HEK293T (cell line): ENCODE measurements at regions not wholly inside any gene's neighbourhood (a gene's known extent, or its start where the extent isn't known, plus 50 kb on each side); places are given as distances from the start of the nearest gene placed in this dataset.

Source experiments
- CTCF ChIA-PET: fragments of 350-600 bp; formaldehyde crosslinking; extraction: SDS; loops from one replicate; lab custom pipeline; 2021; ENCODE audit warnings: antibody characterized with exemption, inconsistent platforms; lab: Yijun Ruan, JAX
- POLR2A ChIA-PET: fragments of 350-600 bp; formaldehyde crosslinking; extraction: SDS; loops from one replicate; lab custom pipeline; 2020; ENCODE audit warnings: antibody characterized with exemption, inconsistent platforms; lab: Yijun Ruan, JAX
- DNase-seq: peaks from one replicate; pipeline ENCODE4 v3.0.0; 2012; ENCODE audit warnings: mixed read lengths; ENCODE audit errors: extremely low spot score
- ARNT ChIP-seq: fragments of 450-650 bp; IDR thresholded peaks from 2 replicates; pipeline ENCODE4 v1.6.1; 2017; ENCODE audit warnings: mild to moderate bottlenecking
- BHLHE40 ChIP-seq: fragments of 450-650 bp; IDR thresholded peaks from 2 replicates; pipeline ENCODE4 v1.6.1; 2016; ENCODE audit warnings: mild to moderate bottlenecking, moderate library complexity, borderline replicate concordance
- CTBP1 ChIP-seq: fragments of 450-650 bp; IDR thresholded peaks from 2 replicates; pipeline ENCODE4 v1.6.1; 2016; ENCODE audit warnings: borderline replicate concordance
- ELF4 ChIP-seq: fragments of 450-650 bp; IDR thresholded peaks from 2 replicates; pipeline ENCODE4 v1.6.1; 2017; ENCODE audit warnings: antibody characterized with exemption
- FOXA1 ChIP-seq: fragments of 450-650 bp; IDR thresholded peaks from 2 replicates; pipeline ENCODE4 v1.6.1; 2016; ENCODE audit warnings: mild to moderate bottlenecking
- FOXK2 ChIP-seq: fragments of 450-650 bp; IDR thresholded peaks from 2 replicates; pipeline ENCODE4 v1.6.1; 2016; ENCODE audit warnings: mild to moderate bottlenecking
- FOXM1 ChIP-seq: fragments of 450-650 bp; IDR thresholded peaks from 2 replicates; pipeline ENCODE4 v1.6.1; 2017; ENCODE audit warnings: mild to moderate bottlenecking, borderline replicate concordance
- HDGF ChIP-seq: fragments of 450-650 bp; IDR thresholded peaks from 2 replicates; pipeline ENCODE4 v1.6.1; 2017; ENCODE audit warnings: antibody characterized with exemption, borderline replicate concordance
- L3MBTL2 ChIP-seq: fragments of 450-650 bp; conservative IDR thresholded peaks from 2 replicates; pipeline ENCODE4 v1.6.1; 2016; ENCODE audit warnings: mild to moderate bottlenecking
- LEF1 ChIP-seq: fragments of 450-650 bp; IDR thresholded peaks from 2 replicates; pipeline ENCODE4 v1.6.1; 2017; ENCODE audit warnings: mild to moderate bottlenecking, borderline replicate concordance
- NFRKB ChIP-seq: fragments of 450-650 bp; IDR thresholded peaks from 2 replicates; pipeline ENCODE4 v1.6.1; 2016; ENCODE audit warnings: mild to moderate bottlenecking, moderate library complexity
- SP1 ChIP-seq: fragments of 450-650 bp; IDR thresholded peaks from 2 replicates; pipeline ENCODE4 v1.6.1; 2017
- SUZ12 ChIP-seq: fragments of 450-650 bp; IDR thresholded peaks from 2 replicates; pipeline ENCODE4 v1.6.1; 2016; ENCODE audit warnings: mild to moderate bottlenecking
- TARDBP ChIP-seq: fragments of 450-650 bp; IDR thresholded peaks from 2 replicates; pipeline ENCODE4 v1.6.1; 2016
- ZNF384 ChIP-seq: fragments of 450-650 bp; IDR thresholded peaks from 2 replicates; pipeline ENCODE4 v1.6.1; 2016
- TF ChIP-seq, protein P1 (sequence below): fragments of 450-650 bp; IDR thresholded peaks from 2 replicates; pipeline ENCODE4 v1.6.1; 2016

DNA sequence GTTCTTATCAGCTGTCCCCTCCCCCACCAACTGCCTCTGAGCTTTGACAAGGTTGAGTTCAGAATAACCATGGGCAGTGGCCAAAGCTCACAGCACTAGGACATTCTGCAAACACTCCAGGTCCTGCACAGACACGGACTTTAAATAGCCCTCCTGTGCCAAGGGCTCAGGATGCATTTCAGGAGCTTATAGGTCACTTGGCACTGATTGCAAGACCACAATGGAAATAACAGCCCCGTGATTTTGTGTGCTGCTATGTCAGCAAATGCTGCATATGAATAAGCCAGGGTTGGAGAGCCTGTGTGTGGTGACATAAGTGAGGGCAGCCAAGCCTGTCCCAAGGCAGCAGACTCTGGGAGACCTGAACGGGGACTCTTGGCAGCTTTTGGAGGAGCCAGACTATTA, 150.7 kb downstream of the DMRT2 start:
- ChIA-PET POLR2A (no interaction called here), CTCF (no interaction called here)
- DNase-seq: no peak
- TF ChIP-seq ARNT (no peak), FOXA1 (no peak), FOXK2 (no peak), ELF4 (no peak), SUZ12 (no peak), FOXM1 (no peak), BHLHE40 (no peak), SP1 (no peak), NFRKB (no peak), LEF1 (no peak), L3MBTL2 (no peak), ZNF384 (no peak)
- TF ChIP-seq, protein P1, sequence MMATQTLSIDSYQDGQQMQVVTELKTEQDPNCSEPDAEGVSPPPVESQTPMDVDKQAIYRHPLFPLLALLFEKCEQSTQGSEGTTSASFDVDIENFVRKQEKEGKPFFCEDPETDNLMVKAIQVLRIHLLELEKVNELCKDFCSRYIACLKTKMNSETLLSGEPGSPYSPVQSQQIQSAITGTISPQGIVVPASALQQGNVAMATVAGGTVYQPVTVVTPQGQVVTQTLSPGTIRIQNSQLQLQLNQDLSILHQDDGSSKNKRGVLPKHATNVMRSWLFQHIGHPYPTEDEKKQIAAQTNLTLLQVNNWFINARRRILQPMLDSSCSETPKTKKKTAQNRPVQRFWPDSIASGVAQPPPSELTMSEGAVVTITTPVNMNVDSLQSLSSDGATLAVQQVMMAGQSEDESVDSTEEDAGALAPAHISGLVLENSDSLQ: no peak

DNA sequence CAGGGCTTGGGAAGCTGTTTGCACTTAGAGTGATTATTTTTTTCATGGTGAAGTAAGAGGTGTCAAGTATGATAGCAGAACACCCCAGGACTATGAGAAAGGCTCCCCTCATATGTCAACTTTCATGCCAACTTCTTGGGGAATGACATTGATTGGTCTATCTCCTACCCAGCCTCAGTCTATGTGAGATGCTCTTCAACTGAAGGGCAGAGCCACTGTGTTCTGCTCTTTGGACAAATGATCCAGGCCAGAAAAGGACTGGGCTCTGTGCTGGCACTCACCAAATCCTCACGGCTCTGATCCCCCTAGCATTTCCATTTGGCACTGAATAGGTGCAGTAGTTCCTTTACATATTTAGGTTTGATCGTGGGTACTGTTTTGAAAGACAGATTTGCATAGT, 151.1 kb downstream of the DMRT2 start:
- no peak for TF ChIP-seq LEF1
- TF ChIP-seq BHLHE40: no peak
- no peak for TF ChIP-seq HDGF
- TF ChIP-seq, protein P1: no peak
- TF ChIP-seq NFRKB: no peak
- no peak for TF ChIP-seq SP1
- TF ChIP-seq FOXA1: no peak
- no peak for TF ChIP-seq ARNT
- no peak for TF ChIP-seq FOXK2
- no peak for TF ChIP-seq L3MBTL2
- TF ChIP-seq ELF4: no peak
- TF ChIP-seq TARDBP: no peak
- TF ChIP-seq FOXM1: no peak
- POLR2A ChIA-PET: no interaction called here
- CTCF ChIA-PET: no interaction called here
- DNase-seq: no peak

DNA sequence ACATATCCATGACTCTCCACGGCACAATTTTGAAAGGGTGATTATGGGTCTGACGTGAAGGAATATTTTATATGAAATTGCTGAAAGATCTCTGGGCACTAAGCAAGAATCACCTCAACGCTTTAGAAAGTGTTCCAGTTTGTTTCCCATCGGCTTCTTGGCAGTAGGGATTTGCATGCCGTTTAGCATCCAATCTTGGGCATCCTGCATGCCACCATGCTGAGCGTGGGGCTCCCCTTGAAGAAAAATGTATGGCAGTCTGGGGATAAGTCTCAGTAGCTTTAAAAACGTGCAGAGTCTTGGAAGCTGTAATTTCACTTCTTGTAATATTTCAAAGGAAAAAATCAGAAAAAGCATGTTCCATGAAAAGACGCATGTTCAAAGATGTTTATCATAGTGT, 151.7 kb downstream of the DMRT2 start:
- CTCF ChIA-PET: no interaction called here
- DNase-seq: no peak
- POLR2A ChIA-PET: no interaction called here
- TF ChIP-seq CTBP1 (no peak), TARDBP (no peak), HDGF (no peak), FOXM1 (no peak), BHLHE40 (no peak), FOXK2 (no peak), ELF4 (no peak), ZNF384 (no peak), SUZ12 (no peak), ARNT (no peak), L3MBTL2 (no peak), FOXA1 (no peak), NFRKB (no peak), SP1 (no peak), LEF1 (no peak)
- TF ChIP-seq, protein P1: no peak

DNA sequence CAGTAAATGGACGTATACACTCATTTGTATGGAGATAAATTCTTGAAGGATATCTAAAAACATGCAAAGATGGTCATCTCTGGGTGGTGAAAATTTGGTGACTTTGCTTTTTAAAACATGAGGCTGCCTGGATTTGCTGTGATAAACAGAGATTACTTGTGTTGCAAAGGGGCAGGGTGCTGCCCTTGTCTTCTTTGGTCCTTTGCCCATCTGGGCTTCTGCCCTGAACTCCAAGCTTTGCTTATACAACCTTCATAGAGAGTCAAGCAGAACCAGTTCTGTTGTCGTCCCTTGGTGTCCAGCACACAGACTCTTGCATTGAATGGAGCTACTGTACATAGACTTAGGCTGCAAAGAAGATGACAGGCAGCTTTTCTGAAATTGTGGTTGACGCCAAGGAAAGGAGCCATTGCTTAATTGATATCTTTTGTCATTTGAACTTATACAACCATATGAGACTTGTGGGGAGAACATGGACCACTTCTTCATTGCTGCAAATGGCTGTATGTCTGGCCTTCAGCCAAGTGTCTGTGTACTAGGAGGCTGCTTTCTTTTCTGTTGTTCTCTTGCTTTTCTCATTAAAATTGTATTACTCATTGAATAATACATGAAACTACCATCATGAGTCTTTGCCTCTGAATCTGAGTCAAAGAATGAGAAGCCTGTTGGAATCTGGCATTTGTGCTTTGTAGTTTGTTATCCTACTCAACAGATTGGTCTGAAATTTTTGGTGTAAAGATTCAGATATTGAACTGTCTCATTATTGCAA, 152.5 kb downstream of the DMRT2 start:
- TF ChIP-seq SUZ12: no peak
- TF ChIP-seq, protein P1: no peak
- no peak for TF ChIP-seq ELF4
- no peak for TF ChIP-seq NFRKB
- no peak for TF ChIP-seq SP1
- no peak for TF ChIP-seq FOXK2
- no peak for TF ChIP-seq FOXM1
- no peak for TF ChIP-seq ZNF384
- no peak for TF ChIP-seq L3MBTL2
- no peak for TF ChIP-seq HDGF
- TF ChIP-seq LEF1: no peak
- no peak for TF ChIP-seq TARDBP
- no peak for TF ChIP-seq FOXA1
- no peak for TF ChIP-seq ARNT
- no peak for TF ChIP-seq CTBP1
- no peak for TF ChIP-seq BHLHE40
- no peak for DNase-seq
- ChIA-PET CTCF (no interaction called here), POLR2A (no interaction called here)

DNA sequence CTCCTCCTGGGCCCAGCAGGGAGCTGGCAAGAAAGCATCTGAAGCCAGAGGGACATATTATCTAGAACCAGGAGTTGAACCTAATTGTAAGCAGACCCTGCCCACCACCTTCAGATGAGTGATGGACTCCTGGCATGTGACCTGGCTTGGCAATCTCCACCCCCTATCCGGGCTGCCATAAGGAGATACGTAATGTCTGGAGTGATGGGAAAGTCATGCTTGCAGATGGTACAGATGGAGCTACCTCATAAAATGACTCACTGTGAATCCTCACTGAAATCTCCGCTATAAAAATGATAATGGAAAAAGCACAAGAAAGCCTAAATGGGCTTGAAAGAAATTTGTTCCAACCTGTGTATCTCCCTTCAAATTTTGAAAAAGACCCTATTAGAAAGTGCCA, 157.5 kb downstream of the DMRT2 start:
- CTCF ChIA-PET: no interaction called here
- POLR2A ChIA-PET: no interaction called here

More for the DNA sequence above, 157.5 kb downstream of the DMRT2 start:
- no peak for TF ChIP-seq ZNF384
- TF ChIP-seq FOXK2: no peak
- TF ChIP-seq LEF1: no peak
- no peak for TF ChIP-seq BHLHE40
- no peak for TF ChIP-seq ELF4
- no peak for TF ChIP-seq NFRKB
- no peak for TF ChIP-seq SUZ12
- no peak for TF ChIP-seq FOXA1
- no peak for TF ChIP-seq HDGF
- TF ChIP-seq FOXM1: no peak
- TF ChIP-seq L3MBTL2: no peak
- TF ChIP-seq SP1: no peak
- TF ChIP-seq, protein P1: no peak
- no peak for TF ChIP-seq CTBP1
- no peak for TF ChIP-seq TARDBP
- TF ChIP-seq ARNT: no peak
- no peak for DNase-seq
